HG02678 (cell line): ENCODE measurements at regions not wholly inside any gene's neighbourhood (a gene's known extent, or its start where the extent isn't known, plus 50 kb on each side); places are given as distances from the start of the nearest gene placed in this dataset.

Source experiments
- ATAC-seq: cut with Tn5 transposase; IDR thresholded peaks from one replicate; pipeline ENCODE4 v1.9.1; 2021; ENCODE audit warnings: mild to moderate bottlenecking, moderate library complexity; ENCODE audit not compliant: unreplicated experiment

DNA sequence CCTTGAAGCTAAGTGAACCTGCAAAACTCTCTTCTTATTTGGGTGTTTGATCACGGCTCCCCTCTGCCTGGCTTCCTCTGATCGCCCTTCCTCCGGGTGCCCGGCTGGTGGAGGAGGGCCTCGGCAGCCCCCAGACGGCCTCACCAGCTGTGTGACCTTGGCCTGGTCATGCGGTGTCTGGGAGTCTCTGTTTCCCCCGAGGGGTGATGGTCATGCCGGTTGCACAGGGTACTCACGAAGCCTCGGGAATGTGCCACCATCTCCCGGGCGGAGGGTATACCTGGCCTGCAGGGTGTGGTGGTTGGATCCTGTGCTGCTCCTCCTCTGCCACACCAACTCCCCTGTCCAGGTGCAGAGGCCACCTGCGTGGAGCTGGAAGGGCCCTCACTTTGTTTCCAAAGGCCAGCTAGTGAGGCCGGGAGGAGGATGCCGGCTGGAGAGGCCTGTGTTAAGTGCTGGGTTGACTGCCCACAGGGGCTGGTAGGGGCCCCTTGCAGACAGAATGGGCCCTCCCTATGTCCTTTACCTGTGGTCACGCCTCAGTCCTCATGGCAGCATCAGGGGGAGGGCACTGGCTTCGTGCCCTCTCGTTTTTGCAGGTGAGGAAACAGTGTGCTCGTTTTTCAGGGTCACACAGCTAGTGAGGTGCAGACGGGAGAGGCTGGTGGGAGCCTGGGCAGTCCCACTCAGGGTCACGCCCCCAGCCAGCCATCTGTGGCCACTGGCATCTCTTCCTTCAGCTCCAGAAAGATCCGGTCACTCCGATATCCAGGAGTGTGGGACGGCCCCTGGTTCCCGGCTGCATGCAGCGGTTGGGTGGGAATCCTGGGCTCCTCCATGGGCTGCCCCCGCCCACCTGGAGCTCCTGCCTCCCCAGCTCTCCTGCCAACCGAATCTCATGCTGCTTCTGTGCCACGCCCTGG lies 148.5 kb upstream of the GSE1 start:
- no peak for ATAC-seq

DNA sequence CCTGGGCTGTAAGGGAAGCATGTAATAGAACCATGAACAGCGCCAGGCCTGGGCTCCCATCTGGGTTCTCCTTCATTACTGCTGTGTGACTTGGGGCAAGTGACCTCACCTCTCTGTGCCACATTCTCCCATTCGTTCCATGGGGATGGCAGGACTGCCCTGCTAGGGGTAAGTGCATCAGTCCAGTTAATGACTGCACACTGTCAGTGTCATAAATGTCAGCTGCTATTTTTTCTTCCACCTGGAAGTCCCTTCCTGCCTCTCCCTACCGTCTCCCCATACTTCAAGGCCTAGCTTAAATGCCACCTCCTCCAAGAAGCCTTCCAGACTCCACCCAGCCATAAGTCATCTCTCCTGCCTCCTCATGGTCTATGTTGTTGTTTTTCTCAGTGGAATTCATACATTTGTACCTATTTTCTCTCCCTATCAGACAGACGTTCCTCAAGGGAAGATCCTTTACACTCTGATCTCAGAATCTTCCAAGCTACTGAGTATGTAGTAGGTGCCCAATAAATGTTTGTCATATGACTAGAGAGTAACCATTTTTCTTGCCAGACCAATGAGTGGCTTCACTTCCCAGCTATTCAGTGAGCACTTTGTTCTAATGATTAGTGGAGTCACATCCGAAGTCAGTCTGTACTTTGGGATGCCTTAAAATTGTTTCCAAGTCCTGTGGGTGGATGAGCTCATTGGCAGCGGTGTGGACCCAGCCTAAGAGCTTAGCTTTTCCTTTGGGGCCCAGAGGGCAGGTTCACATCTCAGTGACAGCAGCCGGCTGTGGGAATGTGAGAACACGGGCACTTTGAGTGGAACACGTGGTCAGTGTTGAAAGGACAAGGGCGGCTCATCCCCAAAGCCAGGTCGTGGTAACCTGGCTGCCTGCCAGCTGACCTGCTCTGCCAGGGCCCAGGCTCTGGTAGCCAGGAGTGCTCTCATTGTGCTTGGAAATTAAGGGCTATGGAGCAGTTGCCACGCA lies 147.5 kb upstream of the GSE1 start:
- no peak for ATAC-seq

DNA sequence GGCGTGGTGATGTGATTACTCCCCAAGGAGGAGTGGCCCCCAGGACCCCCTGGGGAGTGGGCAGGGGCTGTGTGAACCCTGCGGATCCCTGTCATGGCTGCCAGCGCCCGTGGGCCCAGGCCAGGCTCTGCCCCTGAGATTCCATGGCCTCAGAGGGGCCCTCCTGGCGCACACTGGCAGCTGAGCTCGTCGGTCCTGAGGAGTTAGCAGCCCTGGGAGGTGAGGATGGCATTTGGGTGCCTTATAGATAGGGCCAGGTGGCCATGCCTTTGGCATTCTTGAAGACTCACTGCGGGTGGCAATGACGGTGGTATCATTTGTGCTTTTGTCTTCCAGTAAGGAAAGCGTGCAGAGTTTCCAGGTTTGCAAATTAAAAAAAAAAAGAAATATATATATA lies 146.8 kb upstream of the GSE1 start:
- ATAC-seq = no peak

DNA sequence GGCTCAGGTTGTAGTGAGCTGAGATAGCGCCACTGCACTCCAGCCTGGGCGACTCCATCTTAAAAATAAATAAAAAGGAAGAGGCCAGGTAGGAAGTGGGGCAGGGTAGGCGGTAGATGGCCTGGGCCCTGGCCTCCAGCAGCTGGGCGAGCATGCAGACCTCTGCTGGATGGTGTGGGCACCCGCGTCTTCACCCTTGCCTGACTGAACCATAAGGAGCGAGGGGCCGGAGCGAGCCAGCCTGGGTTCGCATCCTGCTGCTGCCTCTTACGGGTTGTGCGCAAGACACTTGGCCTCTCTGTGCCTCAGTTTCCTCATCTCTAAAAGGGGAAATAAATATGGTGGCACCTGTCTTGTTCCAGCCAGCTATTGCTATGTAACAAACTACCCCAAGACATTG lies 146.1 kb upstream of the GSE1 start:
- ATAC-seq = no peak

DNA sequence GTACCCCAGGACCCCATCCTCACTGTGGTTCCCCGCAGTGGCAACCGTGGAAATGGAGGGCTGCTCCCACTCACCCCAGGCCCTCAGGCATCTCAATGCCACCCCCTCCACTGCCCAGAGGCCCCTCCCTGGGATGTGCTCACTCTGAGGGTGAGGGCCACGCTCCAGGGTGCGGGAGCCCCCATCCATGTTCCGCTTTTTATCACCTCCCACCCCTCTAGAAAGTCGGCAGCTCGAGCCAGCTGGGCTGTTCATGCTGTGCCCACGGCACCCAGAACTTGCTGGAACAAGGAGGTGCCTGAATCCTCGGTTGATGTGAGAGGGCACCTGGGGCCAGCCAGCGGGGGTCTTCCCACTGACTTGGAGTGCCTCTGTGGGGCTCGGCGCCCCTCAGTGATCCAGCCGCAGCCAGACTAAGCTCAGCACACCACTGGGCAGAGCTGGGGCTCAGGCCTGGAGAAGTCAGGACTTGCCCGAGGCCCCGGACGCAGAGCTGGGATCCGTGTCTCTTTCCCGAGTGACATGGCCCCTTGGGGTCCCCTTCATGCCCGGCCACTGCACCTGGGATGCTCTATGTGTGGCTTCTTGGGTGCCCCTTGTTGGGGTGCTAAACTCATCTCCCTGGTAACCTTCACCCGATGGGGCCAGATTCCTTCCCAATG lies 143.1 kb upstream of the GSE1 start:
- no peak for ATAC-seq

DNA sequence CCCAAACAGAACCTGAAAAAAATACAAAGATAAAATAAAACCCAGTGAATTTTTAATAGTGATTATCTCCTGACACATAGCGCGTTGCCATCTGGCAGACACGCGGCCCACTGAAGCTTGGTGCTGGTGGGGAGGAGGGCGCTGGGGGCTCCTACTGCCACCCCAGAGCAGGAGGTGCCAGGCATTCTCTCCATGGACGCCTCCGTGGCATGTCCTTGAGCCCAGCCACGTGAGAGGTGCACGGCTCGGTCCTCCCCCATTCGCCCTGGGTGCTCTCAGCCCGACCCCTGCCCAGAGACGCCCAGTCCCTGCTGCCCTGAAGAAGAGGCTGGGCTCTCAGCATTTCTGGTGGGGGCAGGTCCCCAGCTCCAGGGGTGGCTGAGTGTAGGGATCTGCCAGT lies 142.2 kb upstream of the GSE1 start:
- ATAC-seq = no peak

DNA sequence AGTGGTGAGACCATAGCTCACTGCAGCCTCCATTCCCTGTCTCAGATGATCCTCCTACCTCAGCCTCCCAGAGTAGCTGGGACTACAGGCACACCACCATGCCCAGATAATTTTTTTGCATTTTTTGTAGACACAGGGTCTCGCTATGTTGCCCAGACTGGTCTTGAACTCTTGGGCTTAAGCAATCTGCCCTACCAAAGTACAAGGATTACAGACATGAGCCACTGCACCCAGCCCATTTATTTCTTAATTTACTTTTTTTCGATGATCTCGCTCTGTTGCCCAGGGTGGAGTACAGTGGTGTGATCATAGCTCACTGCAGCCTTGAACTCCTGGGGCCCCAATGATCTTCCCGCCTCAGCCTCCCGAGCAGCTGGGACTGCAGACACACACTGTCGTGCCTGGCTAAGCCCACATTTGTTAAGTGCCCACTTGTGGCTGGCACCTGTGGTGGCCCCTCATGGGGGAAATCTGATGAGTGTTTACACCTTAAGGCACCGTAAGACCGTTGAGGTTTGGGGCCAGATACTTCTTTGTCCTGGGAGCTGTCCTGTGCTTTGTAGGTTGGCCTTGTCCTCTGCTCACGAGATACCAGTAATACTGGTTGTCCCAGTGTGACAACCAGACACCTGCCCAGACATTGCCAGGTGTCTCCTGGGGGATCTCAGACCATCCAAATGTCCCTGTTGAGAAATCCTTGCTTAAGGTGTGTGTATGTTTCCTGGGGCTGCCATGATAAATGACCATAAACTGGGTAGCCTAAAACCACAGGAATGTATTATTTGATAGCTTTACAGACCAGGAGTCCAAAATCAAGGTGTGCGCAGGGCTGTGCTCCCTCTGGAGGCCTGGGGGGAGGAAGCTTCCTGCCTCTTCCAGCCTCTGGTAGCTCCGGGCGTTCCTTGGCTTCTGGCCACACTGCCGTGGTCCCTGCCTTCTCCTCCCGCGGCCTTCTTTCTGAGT lies 141.4 kb upstream of the GSE1 start:
- ATAC-seq = no peak

DNA sequence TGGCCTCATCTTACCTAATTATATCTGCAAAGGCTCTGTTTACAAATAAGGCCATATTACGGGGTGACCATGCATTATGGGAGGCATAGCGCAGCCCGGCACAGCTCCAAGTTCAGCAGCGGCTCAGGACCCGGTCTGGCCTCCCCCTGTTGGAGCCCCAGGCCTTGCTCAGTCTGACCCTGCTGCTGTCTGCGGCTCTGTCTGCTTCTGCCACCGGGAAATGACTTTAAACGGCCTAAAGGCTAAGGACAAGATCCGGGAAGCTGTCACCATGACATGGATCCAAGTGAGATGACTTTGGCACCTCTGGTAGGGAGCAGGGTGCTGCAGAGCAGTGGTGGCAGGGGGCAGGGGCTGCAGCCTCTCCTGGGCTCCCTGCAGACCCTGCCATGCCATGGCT lies 140.6 kb upstream of the GSE1 start:
- no peak for ATAC-seq

DNA sequence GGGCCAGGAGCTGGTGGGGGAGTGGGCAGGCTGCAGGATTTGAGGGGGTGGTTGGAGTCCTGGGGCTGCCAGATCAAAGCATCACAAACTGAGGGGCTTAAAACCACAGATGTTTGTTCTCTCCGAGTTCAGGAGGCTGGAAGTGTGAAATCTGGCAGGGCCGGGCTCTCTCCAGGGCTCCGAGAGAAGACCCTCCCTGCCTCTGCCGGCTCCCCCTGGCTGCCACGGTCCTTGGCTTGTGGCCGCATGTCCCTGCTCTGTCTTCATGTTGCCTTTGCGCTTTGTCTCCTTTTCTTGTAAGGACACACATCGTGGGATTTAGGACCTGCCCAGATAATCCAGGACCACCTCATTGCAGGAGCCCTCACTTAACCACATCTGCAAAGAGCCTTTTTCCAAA lies 139.8 kb upstream of the GSE1 start:
- no peak for ATAC-seq

DNA sequence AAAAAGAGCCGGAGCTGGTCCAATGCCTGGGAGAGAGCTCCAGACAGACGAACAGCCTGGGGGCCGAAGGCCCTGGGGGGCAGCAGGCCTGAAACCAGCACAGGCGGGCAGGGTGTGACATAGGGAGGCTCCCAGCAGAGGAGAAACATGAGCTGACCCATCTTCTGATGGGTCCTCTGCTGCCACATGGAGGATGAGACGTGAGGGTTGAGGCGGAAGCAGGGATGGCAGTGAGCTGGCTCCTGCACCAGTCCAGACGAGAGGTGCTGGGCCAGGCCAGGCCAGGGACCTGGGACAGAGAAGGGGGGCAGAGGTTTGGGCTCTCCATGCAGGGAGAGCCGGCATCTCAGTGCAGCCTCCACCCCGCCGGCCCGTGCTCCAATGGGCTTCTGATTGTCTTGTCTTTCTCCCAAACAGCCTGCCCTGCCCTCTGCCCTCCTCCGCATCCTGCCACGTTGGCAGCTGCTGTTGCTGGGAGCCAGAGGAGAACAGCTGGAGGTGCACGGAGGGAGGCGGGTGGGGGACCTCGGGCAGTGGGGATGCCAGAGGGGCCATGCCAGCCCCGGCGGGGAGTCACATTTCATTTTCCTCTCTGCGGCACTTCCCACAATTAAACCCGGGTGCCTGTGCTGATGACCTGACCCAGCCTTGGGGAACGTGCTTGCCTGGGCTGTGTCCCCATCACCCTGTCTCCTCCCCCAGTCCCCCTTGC lies 139.1 kb upstream of the GSE1 start:
- no peak for ATAC-seq

DNA sequence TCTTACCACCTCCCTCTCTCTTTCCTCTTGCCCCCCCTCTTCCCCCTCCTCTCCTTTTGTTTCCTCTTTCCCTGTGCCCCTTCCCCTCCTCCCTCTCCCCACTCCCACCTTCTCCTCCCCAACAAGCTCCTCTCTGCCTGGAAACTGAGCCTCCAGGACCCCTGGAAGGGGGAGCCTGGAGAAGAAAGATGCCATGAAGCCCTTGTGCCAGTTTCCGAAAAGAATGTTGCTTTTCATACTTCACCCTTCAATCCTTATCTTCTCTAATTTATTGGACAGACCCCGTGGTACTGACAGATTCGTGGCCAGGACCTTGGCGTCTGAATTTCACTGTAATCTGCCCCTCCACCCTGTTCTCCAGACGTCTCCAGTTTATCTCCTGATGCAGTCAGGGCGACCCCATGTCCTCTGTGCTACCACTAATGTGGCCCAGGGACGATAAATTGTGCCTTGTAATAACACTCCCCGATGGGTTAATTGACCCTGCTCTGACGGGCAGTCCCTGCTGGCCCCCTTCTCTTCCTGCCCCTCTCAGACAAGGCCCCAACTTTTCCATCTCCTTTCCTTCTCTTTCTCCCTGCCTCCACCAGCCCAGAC lies 138.4 kb upstream of the GSE1 start:
- no peak for ATAC-seq

DNA sequence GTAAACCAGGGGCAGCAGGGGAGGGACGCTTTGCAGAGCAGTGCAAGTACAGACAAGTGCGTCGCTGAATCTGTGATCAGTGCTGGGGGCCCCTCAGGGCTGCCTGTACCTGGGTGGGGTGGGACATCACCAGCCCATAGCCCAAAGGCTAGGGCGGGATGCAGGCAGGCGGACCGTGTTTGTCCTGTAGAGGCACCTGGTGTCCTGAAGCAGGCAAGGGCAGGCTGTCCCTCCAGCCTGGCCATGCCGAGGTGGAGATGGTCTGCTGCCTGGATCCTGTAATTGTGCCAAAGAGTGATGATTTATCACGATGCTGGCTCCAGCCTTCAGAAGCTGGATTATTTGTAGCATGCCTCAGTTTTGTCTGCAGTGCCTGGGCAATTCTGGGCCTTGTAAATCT lies 137.9 kb upstream of the GSE1 start:
- ATAC-seq = no peak

DNA sequence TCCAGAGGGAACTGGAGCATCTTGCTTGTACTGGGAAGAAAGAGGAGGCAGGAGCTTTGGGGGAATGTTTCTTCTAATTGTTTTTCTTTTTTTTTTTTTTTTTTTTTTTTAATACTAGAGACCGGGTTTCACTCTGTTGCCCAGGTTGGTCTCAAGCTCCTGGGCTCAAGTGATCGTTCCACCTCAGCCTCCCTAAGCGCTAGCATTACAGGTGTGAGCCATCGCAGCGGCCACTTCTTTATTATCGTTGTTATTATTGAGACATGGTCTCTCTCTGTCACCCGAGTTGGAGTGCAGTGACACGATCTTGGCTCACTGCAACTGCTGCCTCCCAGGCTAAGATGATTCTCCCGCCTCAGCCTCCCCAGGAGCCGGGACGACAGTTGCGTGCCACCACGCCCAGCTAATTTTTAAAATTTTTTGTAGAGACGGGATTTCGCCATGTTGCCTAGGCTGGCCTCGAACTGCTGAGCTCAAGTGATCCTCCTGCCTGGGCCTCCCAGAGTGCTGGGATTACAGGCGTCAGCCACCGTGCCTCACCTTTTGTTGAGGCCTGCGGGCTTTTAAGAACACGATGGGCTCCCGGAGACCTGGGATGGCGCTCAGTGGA lies 137.3 kb upstream of the GSE1 start:
- ATAC-seq = no peak

DNA sequence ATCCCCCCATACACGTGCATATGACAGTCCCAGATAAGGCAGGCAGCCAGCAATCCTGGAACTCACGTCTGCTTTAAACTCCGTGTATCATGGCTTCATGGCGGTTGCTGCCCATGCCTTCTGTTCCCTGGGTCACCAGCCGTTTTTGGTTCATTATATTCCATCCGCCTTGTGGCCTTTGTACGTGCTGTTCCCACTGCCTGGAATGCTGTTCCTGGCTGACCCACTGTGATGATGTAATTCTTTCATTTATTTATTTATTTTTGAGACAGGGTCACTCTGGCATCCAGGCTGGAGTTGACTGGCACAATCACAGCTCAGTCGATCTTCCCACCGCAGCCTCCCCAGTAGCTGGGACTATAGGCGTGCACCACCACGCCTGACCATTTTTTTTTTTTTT lies 136.7 kb upstream of the GSE1 start:
- ATAC-seq = no peak

DNA sequence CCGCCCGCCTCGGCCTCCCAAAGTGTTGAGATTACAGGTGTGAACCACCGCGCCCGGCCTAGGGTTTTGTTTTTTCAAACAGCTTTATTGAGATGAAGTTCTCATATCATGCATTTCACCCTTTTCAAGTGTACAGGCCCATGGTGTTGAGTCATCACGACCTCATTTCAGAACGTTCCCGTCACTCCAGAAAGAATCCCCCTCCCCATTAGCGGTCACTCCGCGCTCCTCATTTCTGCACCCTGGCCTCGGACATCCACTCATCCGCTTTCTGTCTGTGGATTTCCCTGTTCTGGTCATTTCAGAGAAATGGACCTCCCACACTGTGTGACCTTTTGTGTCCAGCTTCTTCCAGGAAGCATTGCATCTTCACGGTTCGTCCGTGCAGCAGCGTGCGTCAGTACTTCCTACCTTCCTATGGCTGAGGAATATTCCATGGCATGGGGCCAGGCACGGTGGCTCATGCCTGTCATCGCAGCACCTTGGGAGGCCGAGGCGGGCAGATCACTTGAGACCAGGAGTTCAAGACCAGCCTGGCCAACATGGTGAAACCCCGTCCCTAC lies 135.2 kb upstream of the GSE1 start:
- no peak for ATAC-seq

DNA sequence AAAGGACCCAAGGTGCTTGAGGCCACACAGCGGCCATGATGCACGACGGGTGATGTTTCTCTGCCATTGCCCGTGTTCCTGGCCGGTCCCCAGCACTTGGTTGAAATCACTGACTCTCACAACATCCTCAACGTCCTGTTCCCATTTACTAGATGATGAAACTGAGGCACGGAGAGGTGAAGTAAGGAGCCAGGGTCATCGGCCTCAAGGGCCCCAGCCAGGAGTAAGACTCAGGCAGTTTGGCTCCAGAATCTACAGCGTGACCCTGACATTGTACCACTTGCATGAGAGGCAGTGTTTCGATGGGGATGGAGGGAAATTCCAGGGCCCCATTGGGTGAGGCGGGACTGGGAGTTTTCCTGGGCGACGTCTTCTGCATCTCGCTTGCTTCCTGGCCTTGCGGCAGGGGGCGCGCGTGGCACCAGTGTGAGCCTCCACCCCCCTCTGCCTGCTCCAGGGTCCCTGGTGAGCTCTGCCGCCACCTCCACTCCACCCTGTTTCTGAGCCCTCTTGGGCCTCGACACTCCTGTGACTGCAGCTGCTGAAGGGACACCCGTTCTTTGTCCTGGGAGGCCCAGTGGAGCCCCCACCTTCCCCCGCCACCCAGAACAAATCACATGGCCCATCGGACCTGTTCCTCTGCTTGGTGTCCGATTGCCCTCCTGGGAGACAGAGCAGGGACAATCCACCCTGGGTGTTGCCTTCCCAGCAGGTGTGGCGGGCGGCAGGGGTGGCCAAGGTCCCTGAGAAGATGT lies 133.0 kb upstream of the GSE1 start:
- ATAC-seq = no peak

DNA sequence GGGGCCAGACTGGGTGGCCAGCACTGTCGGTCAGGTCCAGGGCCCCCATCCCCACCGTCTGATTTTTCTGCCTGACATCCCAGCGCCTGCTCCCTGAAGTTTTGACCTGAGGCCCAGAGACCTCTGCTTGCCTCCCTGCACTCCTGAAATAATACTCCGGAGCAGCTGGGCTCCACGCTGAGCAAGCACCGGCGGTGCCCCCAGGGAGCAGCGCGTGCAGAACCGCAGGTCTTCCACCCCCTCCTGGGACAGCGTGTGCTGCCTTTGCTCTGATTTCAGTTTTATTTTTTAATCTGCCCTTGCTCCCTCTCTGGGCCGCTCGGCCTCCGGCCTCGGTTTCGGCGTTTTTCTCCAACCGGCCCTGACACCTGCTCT lies 132.4 kb upstream of the GSE1 start:
- no peak for ATAC-seq

DNA sequence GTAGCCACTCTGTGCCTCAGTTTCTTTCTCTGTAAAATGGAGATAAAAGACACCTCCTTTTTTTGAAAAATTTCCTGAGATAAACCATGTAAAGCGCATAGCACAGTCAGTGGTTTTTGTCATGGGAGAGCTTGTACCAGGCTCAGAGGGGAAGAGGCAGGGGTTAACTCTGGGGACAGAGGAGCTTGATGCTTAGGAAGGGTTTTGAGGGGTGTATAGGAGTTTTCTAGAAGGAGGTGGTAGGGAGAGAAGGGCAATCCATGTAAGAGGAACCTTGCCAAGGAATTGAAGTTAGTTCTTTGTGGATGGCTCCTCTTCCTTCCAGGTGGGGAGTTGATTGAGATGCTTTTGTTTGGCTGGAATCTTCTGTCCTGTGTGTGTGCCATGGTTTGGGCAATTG lies 131.9 kb upstream of the GSE1 start:
- no peak for ATAC-seq
